Prostate gland (tissue), 2 donors: ENCODE measurements at regions not wholly inside any gene's neighbourhood (a gene's known extent, or its start where the extent isn't known, plus 50 kb on each side); places are given as distances from the start of the nearest gene placed in this dataset.

Experiments
- POLR2A ChIP-seq: fragments of 450-650 bp; IDR thresholded peaks from one replicate; pipeline ENCODE4 v1.6.1; 2016; ENCODE audit warnings: antibody characterized with exemption, mild to moderate bottlenecking
- POLR2AphosphoS5 ChIP-seq: sonication (generic); formaldehyde crosslinking; IDR thresholded peaks from one replicate; pipeline ENCODE4 v1.6.1; 2017; ENCODE audit warnings: antibody characterized with exemption
- TF ChIP-seq, protein P1 (sequence below), 4 experiments: fragments of 200-600 bp in 2 of 4; fragments of 450-650 bp in 2 of 4; sonication (generic) in 2 of 4; IDR thresholded peaks; 1 replicate in 3 of 4; 2 replicates in 1 of 4; pipeline ENCODE4 v1.5.1; 2016 to 2019; ENCODE audit warnings: antibody characterized with exemption in 4 of 4, mild to moderate bottlenecking in 2 of 4, moderate library complexity in 2 of 4

GRCh38 chr14:43541356-43541755 is 965.7 kb downstream of the FSCB start:
- TF ChIP-seq POLR2A (no peak), POLR2AphosphoS5 (no peak)
- TF ChIP-seq, protein P1, sequence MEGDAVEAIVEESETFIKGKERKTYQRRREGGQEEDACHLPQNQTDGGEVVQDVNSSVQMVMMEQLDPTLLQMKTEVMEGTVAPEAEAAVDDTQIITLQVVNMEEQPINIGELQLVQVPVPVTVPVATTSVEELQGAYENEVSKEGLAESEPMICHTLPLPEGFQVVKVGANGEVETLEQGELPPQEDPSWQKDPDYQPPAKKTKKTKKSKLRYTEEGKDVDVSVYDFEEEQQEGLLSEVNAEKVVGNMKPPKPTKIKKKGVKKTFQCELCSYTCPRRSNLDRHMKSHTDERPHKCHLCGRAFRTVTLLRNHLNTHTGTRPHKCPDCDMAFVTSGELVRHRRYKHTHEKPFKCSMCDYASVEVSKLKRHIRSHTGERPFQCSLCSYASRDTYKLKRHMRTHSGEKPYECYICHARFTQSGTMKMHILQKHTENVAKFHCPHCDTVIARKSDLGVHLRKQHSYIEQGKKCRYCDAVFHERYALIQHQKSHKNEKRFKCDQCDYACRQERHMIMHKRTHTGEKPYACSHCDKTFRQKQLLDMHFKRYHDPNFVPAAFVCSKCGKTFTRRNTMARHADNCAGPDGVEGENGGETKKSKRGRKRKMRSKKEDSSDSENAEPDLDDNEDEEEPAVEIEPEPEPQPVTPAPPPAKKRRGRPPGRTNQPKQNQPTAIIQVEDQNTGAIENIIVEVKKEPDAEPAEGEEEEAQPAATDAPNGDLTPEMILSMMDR (IDR thresholded peaks at IDR 0.05) = no peak
